Retina (tissue), 1 donor: ENCODE measurements at regions not wholly inside any gene's neighbourhood (a gene's known extent, or its start where the extent isn't known, plus 50 kb on each side); places are given as distances from the start of the nearest gene placed in this dataset.

Experiments used
- DNase-seq: peaks from one replicate; pipeline ENCODE4 v3.0.0-alpha.2; 2016

GRCh38 chr10:8576281-8576680, 521.8 kb downstream of the GATA3 start:
- no peak for DNase-seq

GRCh38 chr10:8576911-8577310, 522.4 kb downstream of the GATA3 start:
- DNase-seq, result no peak

- DNase-seq, result no peak
These were observed 523.2 kb downstream of the GATA3 start for GRCh38 chr10:8577686-8578085.

GRCh38 chr10:8581521-8582225, 527.2 kb downstream of the GATA3 start:
- no peak for DNase-seq

- no peak for DNase-seq
These were observed 528.6 kb downstream of the GATA3 start for GRCh38 chr10:8583096-8583495.

- DNase-seq, result no peak
These were observed 530.2 kb downstream of the GATA3 start for GRCh38 chr10:8584666-8585065.

GRCh38 chr10:8586504-8586903, 532.0 kb downstream of the GATA3 start:
- no peak for DNase-seq

- DNase-seq, result peak; percentile 33
These were observed 533.6 kb downstream of the GATA3 start for GRCh38 chr10:8588135-8588534.

- no peak for DNase-seq
These were observed 536.0 kb downstream of the GATA3 start for GRCh38 chr10:8590518-8590917.

- no peak for DNase-seq
These were observed 537.2 kb downstream of the GATA3 start for GRCh38 chr10:8591640-8592039.

- DNase-seq, result no peak
These were observed 539.7 kb downstream of the GATA3 start for GRCh38 chr10:8594176-8594575.

- DNase-seq, result no peak
These were observed 540.2 kb downstream of the GATA3 start for GRCh38 chr10:8594711-8595110.

GRCh38 chr10:8595140-8595539, 540.7 kb downstream of the GATA3 start:
- DNase-seq, result no peak

- DNase-seq, result no peak
These were observed 542.5 kb downstream of the GATA3 start for GRCh38 chr10:8596929-8597472.

GRCh38 chr10:8600192-8600591, 545.7 kb downstream of the GATA3 start:
- no peak for DNase-seq

GRCh38 chr10:8602821-8603220, 548.3 kb downstream of the GATA3 start:
- DNase-seq, result no peak

- DNase-seq, result no peak
These were observed 559.6 kb downstream of the GATA3 start for GRCh38 chr10:8614054-8614565.

- no peak for DNase-seq
These were observed 560.6 kb downstream of the GATA3 start for GRCh38 chr10:8615118-8615517.

GRCh38 chr10:8616166-8616565, 561.7 kb downstream of the GATA3 start:
- DNase-seq, result no peak

GRCh38 chr10:8617792-8618191, 563.3 kb downstream of the GATA3 start:
- DNase-seq, result no peak

GRCh38 chr10:8618834-8619233, 564.3 kb downstream of the GATA3 start:
- no peak for DNase-seq

GRCh38 chr10:8628351-8628750, 573.9 kb downstream of the GATA3 start:
- no peak for DNase-seq

- no peak for DNase-seq
These were observed 579.4 kb downstream of the GATA3 start for GRCh38 chr10:8633909-8634308.

- no peak for DNase-seq
These were observed 581.9 kb downstream of the GATA3 start for GRCh38 chr10:8636371-8636770.

GRCh38 chr10:8637640-8638039, 583.2 kb downstream of the GATA3 start:
- no peak for DNase-seq
